ENCODE measurements at regions not wholly inside any gene's neighbourhood (a gene's known extent, or its start where the extent isn't known, plus 50 kb on each side); places are given as distances from the start of the nearest gene placed in this dataset.
"Not testable (repeated sequence)": the region's sequence is repeated elsewhere in the genome, so short reads cannot be mapped to it uniquely, and the experiment has no call there.

DNA sequence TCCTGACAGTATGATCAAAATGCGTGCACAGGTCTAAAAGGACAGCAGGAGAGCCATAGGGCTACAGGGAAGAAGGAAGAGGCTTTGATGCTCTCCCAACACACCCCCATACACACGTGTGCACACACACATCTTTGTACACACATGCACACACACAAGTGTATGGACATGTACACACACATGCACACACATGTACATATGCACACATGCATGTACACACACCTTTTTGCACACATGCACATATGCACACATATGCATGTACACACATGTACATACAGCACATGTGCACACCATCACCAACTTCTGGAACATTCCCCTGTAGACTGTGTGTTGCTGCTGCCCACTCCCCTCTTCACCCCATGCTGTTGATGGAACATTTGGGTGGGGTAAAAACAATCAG lies 255.6 kb upstream of the CTBP2 start:
- ChIA-PET CTCF (no interaction called here), POLR2A (no interaction called here)
- TF ChIP-seq, protein P1, sequence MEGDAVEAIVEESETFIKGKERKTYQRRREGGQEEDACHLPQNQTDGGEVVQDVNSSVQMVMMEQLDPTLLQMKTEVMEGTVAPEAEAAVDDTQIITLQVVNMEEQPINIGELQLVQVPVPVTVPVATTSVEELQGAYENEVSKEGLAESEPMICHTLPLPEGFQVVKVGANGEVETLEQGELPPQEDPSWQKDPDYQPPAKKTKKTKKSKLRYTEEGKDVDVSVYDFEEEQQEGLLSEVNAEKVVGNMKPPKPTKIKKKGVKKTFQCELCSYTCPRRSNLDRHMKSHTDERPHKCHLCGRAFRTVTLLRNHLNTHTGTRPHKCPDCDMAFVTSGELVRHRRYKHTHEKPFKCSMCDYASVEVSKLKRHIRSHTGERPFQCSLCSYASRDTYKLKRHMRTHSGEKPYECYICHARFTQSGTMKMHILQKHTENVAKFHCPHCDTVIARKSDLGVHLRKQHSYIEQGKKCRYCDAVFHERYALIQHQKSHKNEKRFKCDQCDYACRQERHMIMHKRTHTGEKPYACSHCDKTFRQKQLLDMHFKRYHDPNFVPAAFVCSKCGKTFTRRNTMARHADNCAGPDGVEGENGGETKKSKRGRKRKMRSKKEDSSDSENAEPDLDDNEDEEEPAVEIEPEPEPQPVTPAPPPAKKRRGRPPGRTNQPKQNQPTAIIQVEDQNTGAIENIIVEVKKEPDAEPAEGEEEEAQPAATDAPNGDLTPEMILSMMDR (IDR thresholded peaks at IDR 0.05; ENCODE audit: control extremely low read depth, extremely low read depth, low read depth, missing control alignments) = no peak
- DNase-seq (ENCODE audit: extremely low spot score) = no peak

DNA sequence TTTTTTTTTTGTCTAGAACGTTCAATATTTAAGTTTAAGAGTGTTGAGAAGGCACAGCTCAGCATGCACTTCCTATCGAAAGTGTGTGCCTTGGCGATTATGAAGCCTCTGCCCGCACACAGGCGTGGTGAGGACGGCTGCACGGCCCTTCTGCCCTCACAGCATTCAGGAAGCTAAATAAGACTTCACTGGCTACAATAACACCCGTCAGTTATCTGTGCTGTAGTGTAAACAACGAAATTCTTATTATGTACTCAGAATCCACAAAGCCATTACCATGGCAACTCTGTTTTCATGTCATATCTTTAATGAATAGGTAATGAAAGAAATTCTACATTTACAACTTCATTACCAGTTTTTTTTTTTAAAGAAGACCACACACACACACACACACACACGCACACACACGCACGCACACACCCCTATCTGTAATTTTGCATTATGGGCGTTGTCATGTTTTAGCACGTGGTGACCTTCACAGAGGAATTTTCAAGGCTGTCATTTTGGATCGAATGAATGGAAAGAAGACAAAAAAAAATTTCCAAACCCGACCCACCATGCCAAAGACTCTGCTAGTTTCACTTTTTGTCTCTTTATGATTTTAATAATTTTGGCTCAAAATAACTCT lies 254.8 kb upstream of the CTBP2 start:
- POLR2A ChIA-PET = no interaction called here
- no peak for DNase-seq (ENCODE audit: extremely low spot score)
- TF ChIP-seq, protein P1 (IDR thresholded peaks at IDR 0.05; ENCODE audit: control extremely low read depth, extremely low read depth, low read depth, missing control alignments) = no peak
- CTCF ChIA-PET = no interaction called here

DNA sequence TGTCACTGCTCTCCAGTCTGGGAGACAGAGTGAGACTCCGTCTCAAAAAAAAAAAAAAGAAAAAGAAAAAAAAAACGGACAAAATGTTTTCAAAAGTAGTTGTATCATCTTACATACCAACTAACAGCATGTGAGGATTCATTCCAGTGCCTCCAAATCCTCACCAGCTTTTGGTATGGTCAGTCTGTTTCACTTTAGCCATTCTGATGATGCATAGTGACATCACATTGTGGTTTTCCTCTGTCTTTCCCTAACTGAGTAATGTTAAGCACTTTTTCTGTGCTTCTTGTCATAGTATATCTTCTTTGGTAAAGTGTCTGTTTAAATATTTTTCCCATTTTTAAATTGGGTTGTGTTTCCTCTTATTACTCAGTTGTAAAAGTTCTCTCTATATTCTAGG lies 251.4 kb upstream of the CTBP2 start:
- no peak for DNase-seq (ENCODE audit: extremely low spot score)
- POLR2A ChIA-PET = no interaction called here
- TF ChIP-seq, protein P1 (IDR thresholded peaks at IDR 0.05; ENCODE audit: control extremely low read depth, extremely low read depth, low read depth, missing control alignments) = no peak
- CTCF ChIA-PET = no interaction called here

DNA sequence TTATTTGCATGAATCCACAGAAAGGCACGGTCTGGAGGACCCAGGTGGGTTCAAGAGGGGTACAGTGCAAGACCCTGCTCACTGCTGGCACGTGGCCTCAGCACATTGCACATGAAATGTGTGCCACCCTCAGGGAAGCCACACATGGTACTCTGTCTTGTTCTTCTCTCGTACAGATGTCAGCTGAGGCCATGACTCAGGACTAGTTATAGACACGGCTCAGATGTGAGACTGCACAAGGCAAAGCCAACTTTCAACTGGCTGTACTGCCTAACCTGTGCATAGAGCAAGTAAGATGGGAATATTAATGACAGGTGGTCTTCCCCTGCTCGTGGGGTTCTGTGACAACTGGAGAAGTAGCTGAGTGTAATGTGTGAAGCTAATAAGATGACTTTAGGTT lies 249.4 kb upstream of the CTBP2 start:
- ChIA-PET POLR2A (no interaction called here), CTCF (interaction anchor here (1.0 kb wide), 1 partner anchor 9 kb away, joined by 3 read pairs; no protein-coding TSS in a partner anchor)
- TF ChIP-seq, protein P1 (IDR thresholded peaks at IDR 0.05; ENCODE audit: control extremely low read depth, extremely low read depth, low read depth, missing control alignments) = no peak
- DNase-seq (ENCODE audit: extremely low spot score) = no peak

DNA sequence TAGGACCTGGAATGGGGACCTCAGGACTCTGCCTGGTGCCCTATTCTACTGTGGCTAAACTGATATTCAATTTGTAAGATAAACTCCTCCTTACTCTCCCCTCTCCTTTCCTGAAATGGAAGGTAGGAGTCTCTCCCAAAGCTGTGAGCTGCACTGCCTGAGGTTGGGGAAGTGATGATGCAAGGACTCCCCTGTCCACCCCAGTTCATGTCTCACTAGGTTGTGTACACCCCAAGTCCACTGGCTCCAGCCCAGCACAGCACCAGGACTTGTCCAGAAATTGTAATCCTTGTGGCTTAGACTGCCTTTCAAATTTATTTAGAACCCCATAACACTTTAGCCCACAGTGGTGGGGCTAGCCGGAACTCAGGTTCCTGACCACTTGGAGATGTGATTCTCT lies 247.2 kb upstream of the CTBP2 start:
- no peak for DNase-seq (ENCODE audit: extremely low spot score)
- TF ChIP-seq, protein P1 (IDR thresholded peaks at IDR 0.05; ENCODE audit: control extremely low read depth, extremely low read depth, low read depth, missing control alignments) = no peak
- POLR2A ChIA-PET = no interaction called here
- CTCF ChIA-PET = no interaction called here

DNA sequence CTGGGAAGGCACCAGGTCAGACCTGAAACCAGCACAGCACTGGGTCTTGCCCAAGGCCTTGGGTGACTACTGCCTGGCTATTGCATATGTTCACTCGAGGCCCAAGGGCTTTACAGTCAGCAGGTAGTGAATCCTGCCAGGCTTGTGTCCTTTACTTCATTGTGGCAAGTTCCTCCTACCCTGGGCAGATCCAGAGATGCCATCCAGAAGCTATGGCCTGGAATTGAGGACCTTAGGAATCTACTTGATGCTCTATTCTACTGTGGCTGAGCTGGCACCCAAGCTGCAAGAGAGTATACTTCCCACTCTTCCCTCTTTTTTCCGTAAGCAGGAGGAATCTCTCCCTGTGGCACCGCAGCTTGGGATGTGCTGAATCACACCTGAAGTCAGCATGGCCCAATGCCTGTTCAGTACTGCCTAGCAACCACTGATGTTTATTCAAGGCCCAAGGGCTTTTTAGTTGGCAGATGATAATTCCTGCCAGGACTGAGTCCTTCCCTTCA lies 246.7 kb upstream of the CTBP2 start:
- TF ChIP-seq, protein P1 (IDR thresholded peaks at IDR 0.05; ENCODE audit: control extremely low read depth, extremely low read depth, low read depth, missing control alignments) = no peak
- CTCF ChIA-PET = interaction anchor here (1.2 kb wide), 1 partner anchor 29 kb away, joined by 3 read pairs; no protein-coding TSS in a partner anchor
- POLR2A ChIA-PET = no interaction called here
- DNase-seq (ENCODE audit: extremely low spot score) = no peak

DNA sequence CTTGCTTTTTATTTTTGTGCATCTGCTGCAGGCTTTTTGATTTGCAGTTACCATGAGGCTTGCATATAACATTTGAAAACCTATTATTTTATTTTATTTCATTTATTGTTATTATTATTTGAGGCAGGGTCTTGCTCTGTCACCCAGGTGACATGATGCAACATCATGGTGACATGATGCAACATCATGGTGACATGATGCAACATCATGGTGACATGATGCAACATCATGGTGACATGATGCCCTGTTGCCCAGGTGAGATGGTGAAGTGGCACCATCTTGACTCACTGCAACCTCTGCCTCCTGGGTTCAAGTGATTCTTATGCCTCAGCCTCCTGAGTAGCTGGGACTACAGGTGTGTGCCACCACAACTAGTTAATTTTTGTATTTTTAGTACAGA lies 244.5 kb upstream of the CTBP2 start:
- DNase-seq (ENCODE audit: extremely low spot score); CTCF ChIA-PET; POLR2A ChIA-PET: not testable (repeated sequence)

All from GM10248 (cell line).